ENCODE measurements at regions not wholly inside any gene's neighbourhood (a gene's known extent, or its start where the extent isn't known, plus 50 kb on each side); places are given as distances from the start of the nearest gene placed in this dataset.

DNA sequence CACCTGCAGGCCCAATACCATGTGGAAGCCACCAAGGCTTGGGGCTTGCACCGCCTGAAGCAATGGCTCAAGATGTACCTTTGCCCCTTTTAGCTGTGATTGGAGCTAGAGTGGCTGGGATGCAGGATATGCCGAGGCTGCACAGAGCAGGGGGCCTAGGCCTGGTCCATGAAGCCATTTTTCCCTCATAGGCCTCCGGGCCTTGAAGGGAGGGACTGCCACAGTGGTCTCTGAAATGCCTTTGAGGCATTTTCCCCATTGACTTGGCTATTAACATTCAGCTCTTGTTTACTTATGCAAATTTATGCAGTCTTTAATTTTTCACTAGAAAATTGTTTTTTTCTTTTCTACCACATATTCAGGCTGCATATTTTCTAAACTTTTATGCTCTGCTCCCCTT is 203.2 kb upstream of the HHIP start:
- TF ChIP-seq POLR2AphosphoS5 (IDR thresholded peaks at IDR 0.05; ENCODE audit: low read depth, low read length): no peak
- TF ChIP-seq POLR2A (IDR thresholded peaks at IDR 0.05; ENCODE audit: low read depth, low read length): no peak
- no peak for TF ChIP-seq TAF1 (IDR thresholded peaks at IDR 0.05; ENCODE audit: low read depth, low read length)
- TF ChIP-seq POU2F2 (IDR thresholded peaks at IDR 0.05; ENCODE audit: low read depth, low read length): no peak
